ENCODE measurements at regions not wholly inside any gene's neighbourhood (a gene's known extent, or its start where the extent isn't known, plus 50 kb on each side); places are given as distances from the start of the nearest gene placed in this dataset.

DNA sequence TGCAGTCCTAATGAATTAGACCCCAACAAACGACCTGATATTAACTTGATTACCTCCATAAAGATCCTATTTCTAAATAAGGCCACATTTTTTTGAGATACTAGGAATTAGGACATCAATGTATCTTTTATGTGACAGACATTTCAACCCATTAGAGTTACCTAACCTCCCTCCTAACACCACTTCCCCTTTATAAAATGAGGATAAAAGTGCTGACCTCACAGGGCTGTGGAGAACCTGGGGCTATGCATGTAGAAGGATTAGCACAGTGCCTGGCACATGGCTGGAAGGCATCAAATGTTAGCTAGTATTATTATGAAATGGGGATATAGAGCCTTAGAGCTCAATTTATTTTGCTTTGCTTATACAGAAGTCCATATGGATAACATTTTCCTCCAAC, 53.5 kb upstream of the LRRN1 start:
- DNase-seq, result no peak

DNA sequence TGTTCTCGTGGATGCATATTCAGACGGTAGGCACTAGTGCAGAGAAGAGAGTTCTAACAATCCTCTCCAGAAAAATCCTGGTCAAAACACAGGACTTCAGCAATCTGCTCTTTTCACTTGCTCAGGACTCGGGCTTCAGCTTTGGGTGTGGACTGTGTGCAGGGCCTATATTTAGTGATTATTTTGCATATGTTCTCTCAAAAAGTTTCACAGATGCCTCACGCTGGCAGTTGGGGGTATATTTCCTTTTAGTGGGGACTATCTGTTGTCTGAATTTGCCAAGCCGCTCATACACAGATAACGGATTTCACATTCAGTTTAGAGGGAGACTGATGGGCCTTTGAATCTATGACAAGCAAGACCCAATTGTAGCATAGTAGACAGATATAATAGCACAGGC, 54.4 kb upstream of the LRRN1 start:
- DNase-seq, result no peak

DNA sequence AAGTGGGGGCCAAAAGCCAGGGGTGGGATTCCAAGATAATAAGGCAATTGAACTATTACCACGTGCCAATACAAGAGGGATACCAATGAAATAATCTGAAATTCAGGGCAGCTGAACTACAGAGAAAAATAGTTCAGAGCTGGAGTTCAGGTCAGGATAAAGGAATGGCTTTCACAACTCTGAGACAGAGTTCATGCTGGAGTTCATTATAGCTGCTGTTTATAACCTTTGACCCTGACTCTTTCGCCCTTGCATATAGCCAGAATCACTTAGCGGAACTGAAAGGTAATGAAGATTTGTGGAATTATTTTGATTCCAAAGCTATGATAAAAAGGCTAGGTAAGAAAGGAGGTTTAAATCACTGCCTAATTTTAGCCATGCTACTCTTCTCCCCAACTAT, 55.5 kb upstream of the LRRN1 start:
- no peak for DNase-seq

DNA sequence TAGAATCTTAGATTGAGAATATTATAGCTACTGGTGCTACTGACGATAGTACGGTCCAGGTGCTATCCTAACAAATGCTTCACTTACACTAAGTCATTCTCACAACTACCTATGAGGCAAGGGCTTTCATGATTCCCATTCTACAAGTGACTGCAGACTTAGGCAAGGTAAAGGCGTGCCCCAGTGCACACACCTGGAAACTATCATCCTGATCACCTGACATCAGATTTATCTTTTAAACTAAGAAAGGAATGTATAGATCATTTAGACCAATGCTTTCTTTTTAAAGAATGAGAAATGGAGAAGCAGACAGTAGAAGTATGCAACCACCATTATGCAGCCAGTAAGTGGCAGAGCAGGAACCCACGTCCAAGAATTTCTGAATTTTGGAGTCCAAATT, 59.2 kb upstream of the LRRN1 start:
- no peak for DNase-seq

DNA sequence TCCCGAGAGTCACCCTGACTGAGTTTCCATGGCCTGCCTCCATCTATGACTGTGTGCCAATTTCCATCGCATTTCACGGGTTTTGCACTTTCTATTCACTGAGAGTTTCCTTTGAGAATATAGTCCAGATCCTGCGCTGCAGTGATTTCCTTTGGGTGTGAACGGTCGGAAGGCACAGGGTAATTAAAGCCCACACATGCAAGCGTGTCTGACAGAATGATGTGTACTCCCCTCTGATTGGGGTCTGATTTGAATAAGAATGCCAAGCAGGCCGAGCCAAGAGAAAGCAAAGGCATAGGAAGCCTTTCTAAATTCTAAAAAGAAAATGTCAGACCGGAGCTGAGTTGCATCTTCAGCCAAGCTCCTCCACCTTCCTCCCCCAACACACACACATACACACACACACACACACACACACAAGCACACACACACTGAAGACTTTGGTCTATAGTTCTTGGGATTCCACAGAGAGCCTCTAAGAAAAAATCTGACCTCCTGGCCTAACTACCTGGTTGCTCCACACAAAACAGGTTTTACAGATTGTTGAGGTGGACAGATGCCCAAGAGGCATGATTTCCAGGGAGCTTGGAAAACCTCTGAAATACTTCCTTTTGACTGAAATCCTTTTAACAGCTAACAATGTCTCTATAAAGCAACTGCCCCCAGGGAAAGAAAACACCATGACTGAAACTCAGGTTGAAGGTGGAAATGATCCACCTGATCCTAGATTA, 59.7 kb upstream of the LRRN1 start:
- no peak for DNase-seq

DNA sequence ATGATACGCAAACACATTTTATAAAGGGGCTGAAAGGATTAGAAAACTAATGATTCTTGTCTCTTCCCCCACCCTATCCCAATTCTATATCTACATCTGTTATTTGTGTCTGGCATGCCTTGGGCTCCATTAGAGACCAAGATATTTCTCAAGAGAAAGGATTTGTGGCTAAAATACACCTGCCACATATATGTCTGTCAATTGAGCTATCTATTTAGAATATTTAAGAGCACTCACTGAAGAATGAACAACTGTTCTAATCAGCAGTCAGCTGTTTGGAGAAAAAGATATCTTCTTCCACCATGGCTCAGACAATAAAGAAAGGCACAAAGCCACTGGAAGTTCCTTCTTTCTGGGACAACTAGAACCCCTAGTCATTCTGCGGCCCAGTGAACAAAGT, 61.7 kb upstream of the LRRN1 start:
- no peak for DNase-seq

DNA sequence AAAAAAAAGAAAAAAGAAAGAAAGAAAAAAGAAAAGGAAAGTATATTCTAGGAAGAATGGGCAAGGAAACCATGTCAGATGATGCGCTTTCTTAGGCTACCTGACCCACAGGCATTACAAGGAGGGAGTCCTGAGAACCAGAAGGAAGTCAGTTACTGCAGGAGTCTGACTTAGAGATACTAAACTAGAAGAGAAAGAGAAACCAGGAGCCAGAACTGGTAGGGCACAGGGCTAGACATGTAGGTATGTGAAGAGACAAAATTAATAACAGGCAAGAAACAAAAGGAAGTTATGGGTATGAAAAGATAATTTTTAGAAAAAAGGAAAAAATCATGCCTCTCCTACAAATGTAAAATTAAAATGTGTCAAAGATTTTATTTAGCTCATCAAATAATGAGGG, 63.3 kb upstream of the LRRN1 start:
- DNase-seq, result no peak

DNA sequence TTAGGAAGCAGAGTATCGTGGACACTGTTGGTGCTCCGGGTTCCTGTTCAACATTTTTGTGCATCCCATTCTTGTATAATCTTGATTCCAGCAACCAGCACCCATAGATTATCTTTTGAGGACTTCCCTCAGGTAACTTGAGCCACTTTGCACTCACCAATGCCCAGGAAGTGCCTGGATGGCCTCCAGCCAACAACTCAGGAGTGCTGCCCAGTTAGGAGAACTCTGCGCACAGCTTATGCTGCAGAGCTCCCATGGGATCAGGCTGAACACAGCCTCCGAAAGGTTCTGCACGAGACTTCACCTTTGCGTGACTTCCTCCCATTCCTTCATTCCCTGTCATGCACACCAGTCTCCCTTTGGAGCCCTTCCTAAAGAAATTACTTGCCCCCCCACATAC, 64.3 kb upstream of the LRRN1 start:
- DNase-seq, result peak in 1 of 2 experiments; percentile 44

DNA sequence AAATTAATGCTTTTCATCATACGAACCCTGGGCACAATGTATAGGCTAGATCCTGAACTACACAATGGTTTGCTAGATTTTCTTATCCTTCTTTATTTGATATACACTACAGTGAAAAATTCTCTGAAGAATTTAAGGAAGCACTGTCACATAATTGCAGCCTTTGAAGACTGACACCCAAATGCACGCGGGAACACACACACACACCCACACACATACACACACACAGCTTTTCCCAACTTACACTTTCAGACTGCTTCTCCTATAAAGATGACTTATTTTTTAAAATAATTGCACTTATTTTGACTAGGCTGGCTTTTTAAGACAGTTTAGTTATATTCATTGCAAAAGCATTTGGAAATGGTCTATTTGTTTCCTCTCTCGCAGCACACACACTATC, 70.0 kb upstream of the LRRN1 start:
- no peak for DNase-seq

DNA sequence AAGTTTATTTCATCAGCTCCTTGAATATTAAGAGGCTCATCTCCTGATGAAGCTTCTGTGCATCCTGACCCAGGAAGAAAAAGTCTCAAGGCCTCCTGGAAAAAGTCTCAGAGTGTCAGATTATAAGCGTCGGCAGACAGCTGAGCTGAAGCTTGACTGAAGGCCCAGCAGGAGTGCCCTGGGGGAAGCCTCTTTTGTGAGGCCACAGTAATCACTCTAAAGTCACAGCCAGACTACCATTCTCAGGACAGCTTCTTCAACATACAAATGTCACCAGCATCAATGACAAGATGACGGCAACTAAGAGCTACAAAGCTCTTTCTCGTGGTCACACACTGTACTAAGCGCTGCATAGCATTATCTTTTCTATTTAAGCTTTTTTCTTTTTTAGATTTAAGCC, 72.7 kb upstream of the LRRN1 start:
- no peak for DNase-seq

DNA sequence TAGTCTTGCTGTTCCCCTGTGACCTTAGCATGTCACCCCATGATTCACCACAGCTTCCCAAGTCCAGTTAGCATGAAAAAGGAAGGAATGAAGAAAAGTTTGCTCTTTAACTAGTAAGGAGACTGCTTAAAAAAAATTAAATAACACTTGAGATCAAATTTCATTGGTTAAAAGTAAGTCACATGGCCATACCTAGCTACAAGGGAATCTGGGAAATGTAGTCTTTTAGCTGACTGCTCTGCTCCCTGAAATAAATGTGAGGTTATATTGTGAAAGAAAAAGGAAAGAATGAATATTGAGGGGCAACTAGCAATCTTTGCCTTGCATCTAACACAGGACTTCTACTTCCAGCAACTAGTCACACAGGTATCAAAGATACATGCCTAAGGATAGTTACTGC, 84.7 kb upstream of the LRRN1 start:
- no peak for DNase-seq

DNA sequence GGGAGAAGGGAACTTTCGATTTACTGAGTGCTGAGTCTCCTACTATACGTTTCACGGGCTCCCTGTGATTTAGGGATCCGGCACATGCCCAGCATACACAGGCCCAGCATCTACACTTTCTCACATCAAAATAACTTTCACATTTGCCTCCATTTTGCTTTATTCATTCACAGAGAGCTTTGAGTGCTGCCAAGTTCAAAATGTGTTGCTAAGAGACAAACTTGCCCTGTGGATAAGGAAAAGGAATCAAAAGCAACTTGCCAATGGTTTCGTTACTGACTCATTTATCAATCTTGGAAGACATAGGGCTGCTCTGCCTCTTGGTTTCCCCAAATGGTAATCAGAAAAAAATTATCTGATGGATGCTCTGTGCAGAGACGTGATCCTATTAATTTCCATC, 86.3 kb upstream of the LRRN1 start:
- no peak for DNase-seq

DNA sequence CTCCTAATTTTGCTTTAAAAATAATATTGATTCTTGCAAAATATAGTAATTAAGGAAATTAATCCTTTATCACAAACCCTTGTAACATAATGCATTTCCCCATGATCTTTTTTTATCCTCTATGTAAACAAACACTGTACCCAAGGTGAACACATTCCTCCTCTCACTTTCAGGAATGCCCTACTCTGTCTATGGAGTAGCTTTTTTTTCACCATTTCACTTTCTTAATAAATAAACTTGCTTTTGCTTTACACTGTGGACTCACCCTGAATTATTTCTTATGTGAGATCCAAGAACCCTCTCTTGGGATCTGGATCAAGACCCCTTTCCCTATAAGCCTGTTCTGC, 90.5 kb upstream of the LRRN1 start:
- DNase-seq, result no peak

DNA sequence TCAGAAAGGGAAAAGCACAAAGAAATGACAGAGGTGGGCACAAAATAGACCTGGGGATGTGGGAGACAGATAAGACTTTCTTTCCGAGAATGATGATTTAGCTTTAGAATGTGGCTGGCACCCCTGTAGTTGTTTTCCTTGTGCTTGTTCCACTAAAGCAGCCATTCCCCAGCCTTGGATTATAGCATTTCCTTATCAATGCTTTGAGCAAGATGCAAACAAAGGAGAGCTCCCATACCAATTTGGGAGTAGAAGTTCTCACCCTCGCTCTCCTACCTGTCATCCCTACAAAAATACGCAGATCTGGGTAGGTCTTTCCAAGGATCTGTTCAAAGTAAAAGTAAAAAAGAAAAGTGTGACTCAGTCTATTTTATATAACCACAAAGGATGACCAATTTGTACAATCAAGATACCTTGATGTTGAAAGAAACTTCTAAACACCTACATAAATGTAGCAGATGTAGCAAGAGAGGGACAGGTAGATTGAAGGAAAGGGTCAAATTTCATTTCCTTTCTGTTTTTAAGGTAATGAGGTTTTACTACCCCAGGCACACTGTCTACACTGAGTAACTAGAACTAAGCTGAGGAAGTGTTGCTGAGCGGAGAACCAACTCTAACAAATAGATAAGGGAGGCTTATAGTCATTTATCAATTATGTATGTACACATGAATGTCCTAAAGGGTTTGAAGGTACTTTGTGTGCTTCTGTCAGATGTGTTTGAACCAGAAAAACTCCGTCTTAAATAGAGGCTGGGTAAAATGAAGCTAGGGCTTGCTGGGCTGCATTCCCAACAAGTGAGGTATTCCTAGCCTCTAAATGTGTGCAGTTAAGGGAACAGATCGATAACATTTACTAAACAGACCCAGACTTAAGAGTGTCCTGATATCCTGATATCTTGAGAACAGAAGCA, 91.1 kb upstream of the LRRN1 start:
- no peak for DNase-seq

DNA sequence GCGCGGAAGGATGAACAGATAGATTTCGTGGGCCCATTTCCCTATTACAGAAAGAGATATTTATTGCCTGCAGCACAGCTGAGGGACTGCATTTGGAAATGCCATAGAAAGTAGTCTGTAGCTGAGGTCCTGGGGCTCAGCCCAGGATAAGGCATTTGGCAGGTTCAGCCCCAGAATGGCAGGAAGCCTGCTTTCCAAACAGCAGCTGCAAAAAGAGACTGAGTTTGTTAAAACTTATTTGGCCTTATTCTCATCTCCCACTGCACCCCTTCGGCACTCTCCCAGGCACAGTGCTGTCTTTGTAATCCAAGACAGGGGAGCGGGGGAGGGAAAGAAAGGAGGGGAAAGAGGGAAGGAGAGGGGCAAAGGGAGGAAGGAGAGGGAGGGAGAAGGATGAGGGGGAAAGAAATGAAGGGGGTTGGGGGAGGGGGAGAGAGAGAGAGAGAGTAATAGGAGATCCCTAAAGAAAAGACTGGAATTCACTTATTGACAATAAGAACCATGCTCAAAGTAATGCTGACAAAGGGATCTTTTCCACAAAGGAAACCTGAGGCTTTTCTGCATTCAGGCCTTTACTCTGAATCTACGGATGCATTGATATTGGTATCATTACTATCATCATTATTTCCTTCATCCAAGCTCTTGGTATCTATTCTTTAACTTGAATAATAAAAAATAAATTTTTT, 94.0 kb upstream of the LRRN1 start:
- no peak for DNase-seq

DNA sequence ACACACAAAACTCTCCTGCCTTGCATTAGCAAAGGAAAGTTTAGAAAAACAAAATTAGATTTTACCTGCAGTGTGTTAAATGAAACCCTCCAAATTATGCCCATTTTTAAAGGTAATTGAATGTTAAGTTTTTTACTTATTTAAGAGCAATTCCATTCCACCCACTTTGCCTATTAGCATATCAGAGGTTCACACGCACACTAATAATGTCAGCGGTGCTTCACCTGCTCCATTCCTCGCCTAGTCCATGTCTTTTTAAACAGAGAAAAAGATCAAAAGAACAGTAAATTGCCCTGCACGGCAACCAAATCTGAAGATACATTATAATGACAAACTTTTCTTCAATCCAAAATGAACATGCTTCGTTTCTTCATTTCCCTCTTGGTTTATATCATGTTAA, 97.3 kb upstream of the LRRN1 start:
- no peak for DNase-seq

DNA sequence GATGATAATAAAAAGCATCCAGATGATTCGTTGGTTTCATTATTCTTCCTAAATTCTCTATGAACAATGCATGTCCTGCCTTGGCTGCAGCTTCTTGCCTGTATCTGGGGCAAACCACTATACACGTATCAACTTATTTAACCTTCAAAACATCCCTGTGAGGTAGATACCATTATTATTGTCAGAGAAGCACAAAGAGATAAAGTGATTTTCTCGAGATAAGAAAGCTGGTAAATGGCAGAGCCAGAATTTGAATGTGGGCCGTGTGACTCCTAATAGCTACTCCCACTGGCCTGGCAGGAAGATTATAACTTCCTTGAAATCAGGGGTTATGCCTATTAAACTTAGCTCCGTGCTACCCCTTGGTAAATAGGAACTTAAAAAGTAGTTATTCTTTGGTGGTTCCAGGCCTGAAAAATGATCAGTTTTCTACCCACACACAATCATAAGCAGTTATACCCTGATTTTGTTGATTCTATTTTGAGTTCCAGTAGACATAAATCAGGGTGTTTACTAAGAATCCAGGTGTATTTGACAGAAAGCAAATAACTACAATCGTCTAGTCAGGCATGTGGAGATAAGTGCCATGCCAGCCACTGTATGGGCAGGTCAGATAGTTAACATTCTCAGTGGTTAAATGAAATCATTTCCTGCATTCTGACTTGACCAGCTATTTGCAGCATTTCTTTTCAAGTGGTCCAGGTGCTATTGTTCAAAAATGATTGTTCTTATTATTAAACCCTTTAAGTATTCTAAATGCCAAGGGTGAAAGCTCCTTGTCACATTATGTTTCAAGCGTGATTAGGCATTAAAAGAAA, 99.2 kb upstream of the LRRN1 start:
- no peak for DNase-seq

DNA sequence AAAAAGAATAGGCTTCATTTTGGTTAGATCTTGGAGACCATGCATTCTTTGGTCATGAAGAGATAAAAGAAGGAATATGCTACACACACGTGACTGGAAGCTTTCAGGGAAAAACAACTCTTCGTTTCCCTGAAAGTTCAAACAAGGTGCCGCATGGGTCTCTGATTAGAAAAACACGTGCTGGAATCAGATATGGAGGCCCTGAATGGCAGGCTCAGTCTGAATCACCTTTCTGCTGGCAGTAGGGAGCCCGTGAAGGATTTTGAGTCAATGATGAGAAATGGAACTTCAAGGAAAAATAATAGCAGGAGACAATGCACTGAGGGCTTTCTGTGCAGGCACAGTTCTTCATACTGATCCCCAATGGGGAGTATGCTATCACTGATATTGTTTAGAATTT, 99.8 kb upstream of the LRRN1 start:
- no peak for DNase-seq

DNA sequence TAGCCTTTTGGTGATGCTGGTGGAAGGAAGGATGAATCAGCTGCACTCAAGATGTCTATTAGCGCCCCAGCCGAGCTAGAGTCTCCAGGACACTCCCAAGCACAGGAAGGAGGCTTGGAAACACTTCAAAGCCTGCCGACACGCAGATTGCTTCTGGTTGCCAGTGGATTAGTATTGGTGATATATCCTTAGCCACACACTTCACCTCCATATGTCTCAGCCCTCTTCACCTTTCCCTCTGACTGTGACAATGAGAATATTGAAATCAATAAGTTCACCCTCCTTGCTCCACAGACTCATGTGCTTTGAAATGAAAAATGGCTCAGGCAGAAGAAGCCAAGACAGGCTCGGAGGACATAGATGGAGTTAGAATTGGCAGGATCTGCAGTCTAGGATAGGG, 102.9 kb upstream of the LRRN1 start:
- DNase-seq, result no peak

DNA sequence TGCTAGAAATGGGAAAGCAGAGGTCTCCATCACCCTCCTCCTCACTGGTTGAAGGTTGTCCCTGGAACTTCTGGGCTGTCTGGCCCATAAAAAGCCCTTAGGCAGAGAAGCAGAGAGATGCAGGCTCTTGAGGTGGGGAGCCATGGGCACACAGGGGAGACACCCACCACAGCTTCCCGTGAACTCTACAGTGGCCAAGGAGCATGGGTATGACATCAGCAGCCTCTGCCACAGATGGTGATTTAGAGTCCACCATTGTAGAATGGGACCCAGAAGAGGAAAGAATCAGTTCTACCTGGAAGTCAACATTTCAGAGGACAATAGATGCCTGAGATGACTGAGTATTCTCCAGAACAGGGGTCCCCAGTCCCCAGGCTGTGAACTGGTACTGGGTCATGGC, 105.6 kb upstream of the LRRN1 start:
- DNase-seq, result no peak

DNA sequence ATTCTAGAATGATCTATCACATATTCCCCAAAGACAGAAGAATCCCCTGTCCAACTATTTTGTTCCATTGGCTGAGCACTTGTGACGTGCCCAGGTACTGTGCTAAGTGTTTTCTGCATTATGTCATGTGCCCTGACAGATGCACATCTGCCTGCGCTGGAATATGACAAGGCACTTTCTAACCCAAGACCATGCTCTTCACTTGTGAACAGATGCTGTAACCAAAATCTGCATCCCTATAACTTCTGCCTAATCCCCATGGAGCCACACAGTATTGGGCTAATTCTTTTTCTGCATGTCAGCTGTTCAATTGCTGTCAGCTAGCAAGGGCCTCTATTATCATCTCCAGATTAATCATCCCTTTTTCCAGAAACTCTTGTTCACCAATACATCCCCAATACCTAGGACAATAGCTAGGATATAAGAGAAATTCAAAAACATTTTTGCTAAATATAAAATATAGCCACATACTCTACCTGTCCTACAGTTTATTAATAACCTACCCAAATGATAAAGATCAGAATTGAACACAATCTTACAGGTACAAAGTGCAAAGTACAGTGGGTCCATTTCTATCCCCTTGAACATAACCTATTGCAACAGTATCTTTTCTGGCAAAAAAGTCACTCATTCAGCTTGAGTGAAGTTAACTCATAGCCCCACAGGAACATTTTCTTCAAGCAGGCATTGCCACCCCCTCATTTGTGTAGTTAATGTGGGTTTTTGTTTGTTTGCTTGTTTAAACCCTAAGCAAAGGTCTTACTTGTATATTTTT, 109.4 kb upstream of the LRRN1 start:
- DNase-seq, result no peak

DNA sequence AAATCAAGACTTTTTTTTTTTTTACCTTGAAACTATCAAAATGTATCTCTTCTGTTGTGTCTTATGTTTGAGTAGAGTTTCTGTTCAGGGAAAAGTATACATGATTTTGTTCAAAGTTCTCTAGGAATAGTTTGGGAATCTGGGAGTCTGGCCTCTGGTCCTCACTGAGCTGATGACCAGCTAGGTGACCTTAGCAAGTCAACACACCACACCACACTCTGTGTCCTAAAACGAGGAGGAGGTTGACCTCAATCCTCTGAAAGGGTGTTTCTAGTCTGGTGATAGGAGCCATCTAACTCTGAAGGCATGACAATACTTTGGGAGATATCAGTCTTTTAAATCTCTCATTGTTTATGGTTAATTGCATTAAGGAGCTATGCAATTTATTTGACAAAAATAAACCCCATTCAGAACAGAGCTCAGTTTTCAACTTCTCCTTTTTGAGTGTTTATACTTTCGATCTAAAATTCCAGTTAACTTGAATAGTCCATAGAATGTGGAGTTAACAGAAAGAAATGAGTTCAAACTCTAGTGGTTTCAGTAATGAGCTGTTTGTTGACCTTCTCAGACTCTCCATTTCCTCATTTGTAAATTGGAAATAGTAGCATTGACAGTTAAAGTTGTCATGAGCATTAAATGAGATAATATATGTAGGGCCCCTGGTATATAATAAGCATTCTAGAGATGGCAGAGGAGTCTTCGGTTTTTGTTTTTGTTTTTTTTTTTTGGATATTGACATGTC, 112.2 kb upstream of the LRRN1 start:
- no peak for DNase-seq
